Loucy (cell line): ENCODE measurements at regions not wholly inside any gene's neighbourhood (a gene's known extent, or its start where the extent isn't known, plus 50 kb on each side); places are given as distances from the start of the nearest gene placed in this dataset.

Source experiments
- H2AFZ ChIP-seq: fragments of 200-600 bp; sonication (generic); 2 replicates; pipeline ENCODE4 v1.6.0; 2016; ENCODE audit warnings: antibody characterized with exemption, mild to moderate bottlenecking, low read length, moderate library complexity
- H3F3A ChIP-seq: fragments of 200-600 bp; 2 replicates; pipeline ENCODE4 v1.6.0; 2016; ENCODE audit warnings: antibody characterized with exemption, low read depth, mild to moderate bottlenecking
- H3K27me3 ChIP-seq: fragments of 200-600 bp; sonication (generic); 2 replicates; pipeline ENCODE4 v1.6.1; 2014; ENCODE audit warnings: low read length, mild to moderate bottlenecking; ENCODE audit not compliant: insufficient read depth, poor library complexity, severe bottlenecking
- H3K36me3 ChIP-seq: fragments of 200-600 bp; sonication (generic); 2 replicates; pipeline ENCODE4 v1.6.1; 2016; ENCODE audit warnings: low read length; ENCODE audit not compliant: insufficient read depth
- H3K4me1 ChIP-seq: fragments of 200-600 bp; sonication (generic); 2 replicates; pipeline ENCODE4 v1.5.1; 2014; ENCODE audit warnings: low read length, mild to moderate bottlenecking; ENCODE audit not compliant: insufficient read depth, poor library complexity, severe bottlenecking
- H3K4me2 ChIP-seq: fragments of 200-600 bp; sonication (generic); 2 replicates; pipeline ENCODE4 v1.6.0; 2014; ENCODE audit warnings: antibody characterized with exemption, low read length, low read depth, mild to moderate bottlenecking; ENCODE audit not compliant: poor library complexity, severe bottlenecking
- H3K4me3 ChIP-seq: fragments of 200-600 bp; sonication (generic); 2 replicates; pipeline ENCODE4 v1.5.1; 2014; ENCODE audit warnings: low read length, mild to moderate bottlenecking, mixed read lengths; ENCODE audit not compliant: poor library complexity, severe bottlenecking
- H3K79me2 ChIP-seq: fragments of 200-600 bp; sonication (generic); 2 replicates; pipeline ENCODE4 v1.6.1; 2014; ENCODE audit warnings: low read length; ENCODE audit not compliant: insufficient read depth
- H3K9ac ChIP-seq: fragments of 200-600 bp; sonication (generic); 2 replicates; pipeline ENCODE4 v1.6.0; 2014; ENCODE audit warnings: mild to moderate bottlenecking, low read depth, low read length, moderate library complexity; ENCODE audit not compliant: poor library complexity, severe bottlenecking
- H3K9me2 ChIP-seq: fragments of 200-600 bp; sonication (generic); replicated peaks from 2 replicates; pipeline ENCODE4 v1.6.1; 2016; ENCODE audit warnings: low read depth, low read length, mixed read lengths
- H3K9me3 ChIP-seq: fragments of 200-600 bp; sonication (generic); 2 replicates; pipeline ENCODE4 v1.6.1; 2014; ENCODE audit warnings: mild to moderate bottlenecking, antibody characterized with exemption, low read length, low read depth; ENCODE audit not compliant: insufficient read depth
- H4K20me1 ChIP-seq: fragments of 200-600 bp; sonication (generic); 2 replicates; pipeline ENCODE4 v1.6.0; 2014; ENCODE audit warnings: antibody characterized with exemption, low read length, mild to moderate bottlenecking; ENCODE audit not compliant: insufficient read depth, poor library complexity, severe bottlenecking
- CTCF ChIP-seq: fragments of 200-600 bp; sonication (generic); conservative IDR thresholded peaks from 2 replicates; pipeline ENCODE4 v1.5.1; 2014; ENCODE audit warnings: mild to moderate bottlenecking, antibody characterized with exemption, low read length
- EZH2phosphoT487 ChIP-seq: fragments of 200-600 bp; IDR thresholded peaks from 2 replicates; pipeline ENCODE4 v1.6.1; 2018; ENCODE audit warnings: antibody characterized with exemption, mild to moderate bottlenecking, moderate library complexity, borderline replicate concordance

- no peaks in the 10 kb centered on the region for H3K36me3 ChIP-seq
- H3K4me1 ChIP-seq, result no peaks in the 10 kb centered on the region
- no peak overlapping the region for H3K9ac ChIP-seq
- no peak for TF ChIP-seq EZH2phosphoT487
- no peak for TF ChIP-seq CTCF
- no peak overlapping the region for H2AFZ ChIP-seq
- H3K4me3 ChIP-seq, result no peak overlapping the region
- no peaks in the 10 kb centered on the region for H4K20me1 ChIP-seq
- no peaks in the 10 kb centered on the region for H3K27me3 ChIP-seq
- no peaks in the 10 kb centered on the region for H3K79me2 ChIP-seq
- H3K9me3 ChIP-seq, result no peaks in the 10 kb centered on the region
- H3K4me2 ChIP-seq, result no peak overlapping the region
- no peaks in the 10 kb centered on the region for H3K9me2 ChIP-seq
- H3F3A ChIP-seq, result no peaks in the 10 kb centered on the region
Measured at GRCh38 chr3:145899241-145899640, 261.7 kb downstream of the PLOD2 start.

- H3K36me3 ChIP-seq, result no peaks in the 10 kb centered on the region
- H3K27me3 ChIP-seq, result no peaks in the 10 kb centered on the region
Measured at GRCh38 chr3:145900056-145900829, 260.7 kb downstream of the PLOD2 start.

GRCh38 chr3:145902166-145902565 is 258.8 kb downstream of the PLOD2 start:
- Histone ChIP-seq H3K36me3 (no peaks in the 10 kb centered on the region), H3K27me3 (no peaks in the 10 kb centered on the region), H3K9ac (no peak overlapping the region), H3K9me3 (no peaks in the 10 kb centered on the region), H3K4me2 (no peak overlapping the region), H3K4me1 (no peaks in the 10 kb centered on the region), H3K4me3 (no peak overlapping the region), H3F3A (no peaks in the 10 kb centered on the region), H4K20me1 (no peaks in the 10 kb centered on the region), H3K79me2 (no peaks in the 10 kb centered on the region), H3K9me2 (no peaks in the 10 kb centered on the region), H2AFZ (no peak overlapping the region)
- TF ChIP-seq CTCF (no peak), EZH2phosphoT487 (no peak)

More at GRCh38 chr3:145900056-145900829, 260.7 kb downstream of the PLOD2 start:
- H3K9me3 ChIP-seq, result no peaks in the 10 kb centered on the region
- no peak overlapping the region for H3K9ac ChIP-seq
- no peak overlapping the region for H2AFZ ChIP-seq
- no peak overlapping the region for H3K4me3 ChIP-seq
- H3K79me2 ChIP-seq, result no peaks in the 10 kb centered on the region
- no peak for TF ChIP-seq CTCF
- TF ChIP-seq EZH2phosphoT487, result no peak
- no peaks in the 10 kb centered on the region for H4K20me1 ChIP-seq
- H3K9me2 ChIP-seq, result no peaks in the 10 kb centered on the region
- H3K4me1 ChIP-seq, result no peaks in the 10 kb centered on the region
- H3K4me2 ChIP-seq, result no peak overlapping the region
- H3F3A ChIP-seq, result no peaks in the 10 kb centered on the region
